Activated effector memory CD4-positive, alpha-beta T cell treated with anti-CD3 and anti-CD28 coated beads, Interleukin-2, amount 50 U/mL, for 16 hours (primary cell): ENCODE measurements at regions not wholly inside any gene's neighbourhood (a gene's known extent, or its start where the extent isn't known, plus 50 kb on each side); places are given as distances from the start of the nearest gene placed in this dataset.

ENCODE experiments used
- DNase-seq: peaks from one replicate; pipeline ENCODE4 v3.0.0-alpha.2; 2020

DNA sequence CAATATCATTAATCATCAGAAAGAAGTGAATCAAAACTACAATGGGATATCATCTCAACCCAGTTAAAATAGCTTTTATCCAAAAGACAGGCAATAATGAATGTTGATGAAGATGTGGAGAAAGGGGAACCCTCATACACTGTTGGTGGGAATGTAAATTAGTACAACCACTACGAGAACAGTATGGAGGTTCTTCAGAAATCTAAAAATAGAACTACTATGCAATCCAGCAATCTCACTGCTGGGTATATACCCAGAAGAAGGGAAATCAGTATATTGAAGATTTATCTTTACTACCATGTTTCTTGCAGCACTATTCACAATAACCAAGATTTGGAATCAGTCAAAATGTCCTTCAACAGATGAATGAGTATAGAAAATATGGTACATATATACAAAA, 189.8 kb downstream of the HHIPL2 start:
- DNase-seq, result no peak

DNA sequence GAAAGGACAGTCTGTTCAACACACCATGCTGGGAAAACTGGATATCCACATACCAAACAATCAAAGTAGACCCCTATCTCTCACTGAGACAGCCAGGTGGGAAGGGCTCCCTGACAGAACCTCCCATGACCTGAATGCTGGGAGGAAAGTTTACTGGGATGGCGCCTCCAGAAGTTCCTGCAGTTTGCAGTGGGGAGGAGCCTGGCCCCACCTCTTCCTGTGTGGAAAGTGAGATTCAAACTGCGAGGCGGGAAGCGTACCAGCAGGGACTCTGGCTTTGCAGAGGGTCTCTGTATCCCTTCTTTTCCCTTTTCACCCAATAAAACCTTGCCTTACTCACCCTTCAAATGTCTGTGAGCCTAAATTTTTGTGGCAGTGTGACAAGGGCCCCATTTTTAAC, 190.7 kb downstream of the HHIPL2 start:
- no peak for DNase-seq

DNA sequence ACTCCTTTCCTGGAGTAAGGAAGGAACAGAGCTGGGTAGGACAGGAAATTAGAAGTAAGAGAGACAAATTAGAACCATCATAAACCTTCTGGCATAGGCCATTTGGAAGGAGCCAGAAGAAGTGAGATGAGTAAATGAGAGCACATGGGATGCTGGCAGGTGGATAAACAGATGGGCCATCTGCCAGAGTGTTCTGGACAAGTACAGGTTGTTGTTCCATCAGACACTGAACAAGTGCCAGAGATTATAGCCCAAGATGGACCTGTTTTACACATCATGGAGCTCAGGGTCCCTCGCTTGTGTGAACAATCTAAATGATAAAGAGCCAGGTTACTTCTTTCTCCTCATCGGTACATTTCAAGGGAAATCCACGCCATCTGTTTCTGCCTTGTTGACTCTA, 200.3 kb downstream of the HHIPL2 start:
- DNase-seq, result no peak

DNA sequence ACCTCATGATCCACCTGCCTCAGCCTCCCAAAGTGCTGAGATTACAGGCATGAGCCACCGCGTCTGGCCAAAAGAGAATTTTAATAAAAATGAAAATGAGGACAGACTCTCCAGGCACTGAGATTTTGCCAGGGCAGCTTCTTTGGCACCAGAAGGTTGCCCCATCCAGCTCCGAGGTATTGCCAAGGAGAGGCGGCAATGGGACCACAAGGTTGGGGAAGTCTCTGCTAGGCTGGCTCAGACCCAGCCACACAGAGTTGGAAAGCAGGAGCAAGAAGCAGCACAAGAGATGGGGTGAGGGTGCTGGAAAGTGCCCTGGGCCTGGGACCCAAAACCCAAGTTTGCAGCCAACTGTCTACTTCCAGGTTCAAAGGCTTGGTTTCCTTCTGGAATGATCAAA, 200.9 kb downstream of the HHIPL2 start:
- DNase-seq, result no peak

DNA sequence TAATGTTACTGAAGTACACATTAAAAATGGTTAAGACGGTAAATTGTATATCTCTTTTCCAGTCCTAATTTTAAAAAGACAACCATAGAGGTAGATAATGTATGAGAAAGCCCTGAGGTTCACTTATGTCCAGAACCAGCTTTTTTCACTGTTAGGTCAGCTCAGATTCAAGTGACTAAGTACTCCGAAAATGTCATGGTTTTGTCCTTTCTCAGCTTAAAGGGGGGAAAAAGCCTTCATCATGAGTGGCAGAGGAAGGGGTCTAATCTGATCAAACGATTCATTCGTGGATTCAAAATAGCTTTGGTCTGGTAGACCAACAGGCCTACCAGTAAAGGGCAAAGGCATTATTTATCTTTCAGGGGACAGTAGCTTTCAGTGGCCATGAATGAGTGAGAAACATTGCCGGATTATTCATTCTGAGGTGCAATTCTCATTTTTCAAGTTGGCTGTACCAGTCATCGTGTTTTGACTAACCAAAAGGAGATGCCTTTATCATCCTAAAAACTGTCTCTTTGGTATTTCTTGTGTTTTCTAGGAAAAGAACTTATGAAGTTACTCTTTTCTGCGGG, 208.4 kb downstream of the HHIPL2 start:
- no peak for DNase-seq

DNA sequence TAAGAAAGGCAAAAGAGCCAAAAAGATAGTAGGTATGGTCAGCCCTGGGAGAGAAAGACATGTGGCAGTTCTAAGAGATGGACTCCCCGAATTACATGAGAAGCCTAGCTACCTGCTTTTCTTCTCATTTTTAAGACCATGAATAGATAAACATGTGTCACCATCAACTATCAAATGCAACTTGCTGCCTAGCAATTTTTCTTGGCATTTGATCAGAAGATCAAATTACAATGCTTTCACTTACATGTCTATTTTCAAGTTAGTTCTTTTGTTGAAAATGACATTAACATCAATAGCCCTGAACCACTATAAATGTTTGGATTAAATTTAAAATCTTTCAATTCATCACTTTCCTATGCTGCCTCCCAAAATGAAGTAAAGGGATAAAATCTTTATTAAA, 212.3 kb downstream of the HHIPL2 start:
- no peak for DNase-seq

DNA sequence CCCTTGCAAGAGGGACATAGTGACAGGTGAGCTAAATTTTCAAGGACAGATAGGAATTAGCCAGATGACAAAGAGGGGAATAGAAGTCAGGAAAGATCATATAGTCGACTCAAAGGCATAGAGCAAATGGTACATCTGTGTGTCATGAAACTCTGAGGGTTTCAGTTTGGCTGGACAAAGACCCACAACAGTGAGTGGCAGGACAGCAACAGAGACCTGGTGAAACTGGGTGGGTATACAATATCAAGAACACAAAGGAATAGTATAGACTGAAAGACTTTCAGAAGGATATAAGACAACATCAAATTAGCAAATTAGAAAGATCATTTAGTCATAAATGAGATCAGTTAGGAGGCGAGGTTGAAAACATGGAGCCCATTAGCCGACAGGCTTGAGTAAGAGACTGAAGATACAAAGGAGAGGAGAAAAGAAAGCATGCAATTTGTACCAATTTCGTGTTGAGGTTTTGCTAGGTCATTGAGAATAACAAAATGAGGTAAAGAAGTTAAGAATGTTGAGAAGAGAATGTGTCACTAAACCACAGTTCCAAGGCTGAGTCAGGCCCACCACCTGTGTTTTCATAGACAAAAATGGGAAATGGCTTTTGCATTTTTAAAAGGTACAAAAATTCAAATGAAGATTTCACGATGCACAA, 213.8 kb downstream of the HHIPL2 start:
- no peak for DNase-seq

DNA sequence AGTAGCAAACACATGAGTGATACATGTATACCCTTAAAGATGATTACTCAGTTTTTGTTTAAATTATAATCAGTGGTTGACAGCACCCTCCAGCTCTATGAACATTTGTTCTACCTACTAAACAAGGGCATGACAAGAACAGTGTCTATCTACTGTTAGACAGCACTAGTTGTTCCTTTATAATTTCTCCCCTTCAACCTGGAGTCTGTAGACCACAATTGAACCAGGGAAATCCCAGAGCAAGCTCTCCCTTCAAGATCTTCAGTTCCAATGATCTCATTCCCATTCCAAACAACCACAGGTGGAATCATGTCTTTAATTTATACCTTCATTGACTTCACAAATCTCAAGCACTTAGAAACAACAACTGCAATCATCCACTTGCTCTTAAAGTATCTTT, 216.1 kb downstream of the HHIPL2 start:
- DNase-seq, result no peak

DNA sequence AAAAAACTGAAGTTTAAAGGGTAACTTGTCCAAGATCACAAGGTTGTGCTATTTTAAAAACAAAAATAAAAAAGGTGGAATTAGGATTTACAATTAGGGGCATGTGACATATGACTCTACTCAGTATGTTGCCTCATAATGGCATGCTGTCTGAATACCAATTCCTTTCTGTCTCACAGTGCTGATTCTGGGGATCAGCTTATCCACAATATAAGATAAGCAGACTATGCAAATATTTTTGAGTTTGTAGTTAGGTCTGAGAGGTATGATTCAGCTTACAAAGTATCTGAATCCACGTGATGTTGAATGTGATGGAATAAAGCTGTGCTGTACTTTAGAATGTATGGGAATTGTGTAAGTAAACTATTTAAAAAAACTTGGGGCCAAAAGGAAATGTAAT, 216.6 kb downstream of the HHIPL2 start:
- no peak for DNase-seq

DNA sequence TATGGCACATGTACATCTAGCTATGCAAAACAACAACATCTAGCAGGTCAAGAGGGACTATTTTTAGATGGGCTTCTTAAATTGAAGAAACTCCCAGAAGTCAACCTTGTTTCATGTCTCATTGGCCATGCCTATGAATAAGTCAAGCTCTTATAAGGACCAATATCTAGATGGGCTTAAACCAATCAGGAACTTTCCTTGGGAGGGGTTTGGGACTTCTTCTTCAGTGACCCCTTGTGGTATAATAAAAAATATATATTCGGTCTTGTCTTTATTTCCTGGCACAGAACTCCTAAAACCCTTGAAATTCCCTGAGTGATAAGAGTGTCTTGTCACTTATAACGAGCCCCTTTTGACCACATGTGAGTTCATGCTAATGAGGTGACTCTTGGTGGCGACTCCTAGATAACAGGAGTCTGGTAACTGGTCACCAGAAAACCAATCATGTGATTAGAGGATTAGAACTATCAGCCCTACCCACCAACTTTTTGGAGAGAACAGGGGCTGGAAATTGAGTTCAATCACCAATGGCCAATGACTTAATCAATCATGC, 218.3 kb downstream of the HHIPL2 start:
- no peak for DNase-seq

DNA sequence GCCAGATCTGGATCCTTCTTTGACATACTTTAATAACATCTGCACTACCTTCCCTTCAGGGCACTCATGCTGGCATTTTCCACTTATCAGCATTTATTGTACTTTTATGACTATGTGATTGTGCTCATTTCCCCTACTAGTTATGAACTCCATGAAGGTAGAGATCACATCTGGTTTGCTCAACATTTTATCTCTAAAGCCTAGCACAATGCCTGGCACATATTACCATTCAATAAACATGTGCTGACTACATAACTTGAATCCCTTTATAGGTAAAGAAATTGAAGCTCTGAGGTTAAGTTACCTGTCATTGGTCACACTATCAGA, 221.2 kb downstream of the HHIPL2 start:
- no peak for DNase-seq

DNA sequence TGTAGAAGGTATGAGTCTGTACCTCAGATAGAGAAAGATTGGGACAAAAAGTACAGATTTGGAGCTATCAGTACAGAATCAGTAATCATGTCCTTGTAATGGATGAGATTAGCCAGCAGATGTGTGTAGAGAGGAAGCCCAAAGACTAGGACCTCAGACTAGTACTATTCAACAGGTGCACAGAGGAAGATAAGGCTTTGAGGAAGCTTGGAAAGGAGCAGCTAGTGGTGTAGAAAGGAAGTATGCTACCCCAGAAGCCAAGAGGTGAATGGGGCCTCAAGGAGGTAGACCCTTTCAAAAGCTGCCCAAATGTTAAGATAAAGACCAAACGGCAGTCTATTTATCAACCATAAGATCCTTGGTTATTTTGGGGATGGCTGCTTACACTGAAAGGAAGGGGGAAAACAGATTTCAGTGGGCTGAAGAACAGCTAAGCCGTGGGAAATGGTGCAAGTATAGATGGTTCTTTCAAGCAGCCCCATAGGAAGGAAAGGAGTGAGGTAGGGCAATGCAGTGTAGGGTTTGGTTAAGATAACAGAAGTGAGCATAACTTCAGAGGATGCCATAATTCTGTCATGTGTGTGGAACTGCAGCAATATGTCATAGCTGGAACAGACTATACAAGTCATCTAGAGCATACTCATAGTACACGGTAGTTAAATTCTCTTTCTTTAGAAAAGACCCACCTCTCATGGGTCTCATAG, 221.7 kb downstream of the HHIPL2 start:
- DNase-seq, result no peak

DNA sequence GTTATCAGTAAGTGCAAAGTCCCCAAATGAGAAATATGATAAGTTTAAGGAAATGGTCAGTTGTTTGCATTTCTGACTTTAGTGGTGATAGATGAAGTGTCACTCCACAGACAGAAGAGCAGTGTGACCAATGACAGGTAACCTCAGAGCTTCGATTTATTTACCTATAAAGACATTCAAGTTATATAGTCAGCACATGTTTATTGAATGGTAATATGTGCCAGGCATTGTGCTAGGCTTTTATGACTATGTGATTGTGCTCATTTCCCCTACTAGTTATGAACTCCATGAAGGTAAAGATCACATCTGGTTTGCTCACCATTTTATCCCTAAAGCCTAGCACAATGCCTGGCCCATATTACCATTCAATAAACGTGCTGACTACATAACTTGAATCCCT, 222.4 kb downstream of the HHIPL2 start:
- no peak for DNase-seq

DNA sequence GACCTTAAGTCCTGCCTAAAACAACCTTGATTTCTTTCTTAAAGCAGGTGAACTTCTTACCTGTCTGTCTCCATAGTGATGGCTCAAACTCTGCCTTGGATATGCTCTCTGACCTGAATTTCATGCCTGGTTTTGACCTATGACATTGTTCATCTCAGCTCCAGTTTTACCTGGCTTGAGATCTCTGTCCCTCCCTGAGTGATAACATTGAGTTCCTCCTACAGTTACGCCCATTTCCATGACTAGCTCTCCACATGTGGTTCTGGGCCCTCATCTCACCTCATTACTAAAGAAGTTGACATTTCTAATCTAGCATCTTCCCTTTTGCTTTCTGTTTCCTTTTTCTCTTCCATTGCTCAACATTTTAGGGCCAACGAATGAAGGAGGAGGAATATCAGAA, 233.1 kb downstream of the HHIPL2 start:
- DNase-seq, result no peak

DNA sequence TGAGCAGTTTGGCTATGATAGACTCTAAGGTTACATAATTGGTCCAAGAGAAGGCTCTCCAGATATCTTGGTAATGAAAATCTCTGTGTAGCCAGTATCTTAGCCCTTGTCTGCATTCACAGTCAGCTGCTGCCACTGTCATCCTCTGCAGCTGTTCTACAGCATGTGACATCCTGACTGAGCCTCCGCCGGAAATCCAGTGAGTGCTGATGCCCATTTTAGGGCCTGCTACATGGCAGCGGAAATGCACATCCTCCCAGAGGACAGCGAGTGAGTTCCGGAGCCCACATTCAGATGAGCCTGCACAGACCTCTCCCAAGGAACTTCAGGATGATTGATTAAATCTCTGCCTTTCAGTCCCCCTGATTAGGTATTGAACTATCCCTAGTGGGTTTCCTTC, 237.1 kb downstream of the HHIPL2 start:
- DNase-seq, result no peak

DNA sequence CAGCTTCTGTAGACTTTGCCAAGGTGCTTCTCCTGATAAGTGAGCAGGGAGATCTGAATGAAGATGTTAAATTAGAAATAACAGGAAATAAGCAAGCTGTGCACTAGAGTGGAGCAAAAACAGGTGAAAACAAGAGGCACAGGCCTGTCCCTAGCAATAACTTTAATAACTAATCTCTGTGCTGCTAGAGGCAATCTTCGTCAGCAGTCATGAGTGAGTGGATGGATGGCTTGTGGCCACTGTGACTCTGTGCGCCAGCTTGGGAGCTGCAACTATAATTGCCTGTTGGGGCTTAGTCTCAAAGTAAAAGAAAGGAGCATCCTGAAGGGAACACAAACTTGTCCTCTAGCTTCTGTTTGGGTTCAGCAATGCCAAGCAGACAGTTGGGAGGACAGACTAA, 240.3 kb downstream of the HHIPL2 start:
- DNase-seq, result no peak

DNA sequence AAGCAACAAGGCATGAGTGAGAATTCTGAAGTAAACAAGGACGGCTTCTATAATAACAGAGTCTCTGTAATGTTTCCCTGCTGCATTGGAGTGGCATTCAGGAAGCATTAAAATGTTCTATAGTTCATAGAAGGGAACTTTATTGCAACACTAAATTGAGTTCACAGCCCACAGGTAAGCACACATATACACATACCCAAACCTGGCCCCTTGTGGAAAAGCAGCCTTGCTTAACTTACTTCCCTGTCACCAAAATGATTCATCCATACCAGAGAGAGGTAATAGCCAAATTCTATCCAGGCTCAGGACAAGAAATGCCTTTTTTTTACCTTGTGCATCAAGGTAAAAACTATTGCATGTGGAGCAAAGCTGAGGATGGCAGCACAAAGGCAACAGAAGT, 241.4 kb downstream of the HHIPL2 start:
- no peak for DNase-seq

DNA sequence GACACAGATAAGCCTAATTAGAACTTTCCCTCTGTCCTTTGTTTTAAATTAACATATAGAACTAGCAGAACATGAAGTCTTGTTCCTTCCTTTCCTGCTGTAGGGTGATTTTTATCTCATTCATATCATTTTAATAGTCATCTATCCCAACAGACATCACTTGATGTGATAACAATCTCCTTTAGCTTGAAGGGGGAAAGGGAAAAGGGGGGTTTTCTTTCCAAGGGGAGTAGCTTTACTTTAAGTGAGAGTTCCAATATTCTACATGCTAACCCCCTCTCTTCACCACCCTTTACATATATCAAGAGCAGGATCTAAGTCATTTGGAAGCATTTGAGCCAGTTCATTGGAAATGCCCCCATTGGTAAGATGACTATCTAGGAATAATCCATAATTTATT, 241.9 kb downstream of the HHIPL2 start:
- no peak for DNase-seq

DNA sequence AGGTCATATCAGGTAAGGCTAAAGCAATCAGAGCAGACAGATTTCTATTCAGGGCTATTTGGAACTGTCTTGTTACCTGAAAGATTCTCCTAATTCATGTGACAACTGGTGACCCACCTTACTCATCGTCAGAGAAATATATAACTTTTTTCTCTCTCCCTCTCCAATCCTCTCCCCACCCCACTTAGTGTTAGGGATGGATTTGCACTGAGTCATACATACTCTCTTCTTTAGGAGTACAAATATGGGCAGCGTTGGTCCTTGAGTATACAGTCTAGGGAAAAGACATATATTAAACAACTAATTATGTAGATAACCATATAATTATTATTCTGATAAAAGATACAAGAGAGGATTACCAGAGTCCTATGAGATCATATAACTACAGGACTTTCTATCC, 246.3 kb downstream of the HHIPL2 start:
- DNase-seq, result no peak

DNA sequence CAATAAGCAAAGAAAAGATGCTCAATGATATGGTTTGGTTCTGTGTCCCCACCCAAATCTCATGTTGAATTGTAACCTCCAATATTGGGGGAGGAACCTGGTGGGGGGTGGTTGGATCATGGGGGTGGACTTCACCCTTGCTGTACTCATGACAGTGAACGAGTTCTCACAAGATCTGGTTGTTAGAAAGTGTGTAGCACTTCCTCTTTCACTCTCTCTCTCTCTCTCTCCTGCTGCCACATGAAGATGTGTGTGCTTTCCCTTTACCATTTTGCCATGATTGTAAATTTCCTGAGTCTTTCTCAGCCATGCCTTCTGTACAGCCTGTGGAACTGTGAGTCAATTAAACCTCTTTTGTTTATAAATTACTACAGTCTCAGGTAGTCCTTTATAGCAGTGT, 248.4 kb downstream of the HHIPL2 start:
- no peak for DNase-seq

DNA sequence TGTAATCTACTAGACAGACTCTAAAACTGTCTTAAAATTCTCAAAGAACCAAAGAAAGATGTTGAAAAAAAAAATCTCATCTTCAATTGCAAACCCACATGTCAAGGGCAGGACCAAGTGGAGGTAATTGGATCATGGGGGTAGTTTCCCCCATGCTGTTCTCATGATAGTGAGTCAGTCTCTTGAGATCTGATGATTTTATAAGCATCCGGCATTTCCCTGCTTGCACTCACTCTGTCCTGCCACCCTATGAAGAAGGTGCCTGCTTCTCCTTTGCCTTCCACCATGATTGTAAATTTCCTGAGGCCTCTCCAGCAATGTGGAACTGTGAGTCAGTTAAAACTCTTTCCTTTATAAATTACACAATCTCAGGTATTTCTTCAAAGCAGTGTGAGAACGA, 257.0 kb downstream of the HHIPL2 start:
- DNase-seq, result no peak

DNA sequence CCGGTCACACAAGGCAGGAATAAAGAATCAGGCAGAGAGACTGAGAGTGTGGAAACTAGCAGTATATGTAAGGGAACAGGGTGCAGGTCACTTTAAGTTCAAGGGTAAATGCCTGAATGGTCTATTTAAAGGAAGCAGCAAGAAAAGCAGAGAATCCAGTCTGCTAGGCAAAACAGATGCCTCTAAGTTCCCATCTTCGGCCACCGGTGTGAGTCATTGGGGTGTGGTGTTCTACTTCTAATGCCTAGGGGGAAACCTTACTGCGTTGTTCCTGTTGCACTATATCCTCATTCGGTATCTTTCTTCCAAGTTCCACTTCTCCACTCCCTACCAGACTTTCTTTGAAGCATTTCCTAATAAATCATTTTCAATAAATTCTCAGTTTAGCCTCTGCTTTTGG, 259.9 kb downstream of the HHIPL2 start:
- DNase-seq, result no peak

DNA sequence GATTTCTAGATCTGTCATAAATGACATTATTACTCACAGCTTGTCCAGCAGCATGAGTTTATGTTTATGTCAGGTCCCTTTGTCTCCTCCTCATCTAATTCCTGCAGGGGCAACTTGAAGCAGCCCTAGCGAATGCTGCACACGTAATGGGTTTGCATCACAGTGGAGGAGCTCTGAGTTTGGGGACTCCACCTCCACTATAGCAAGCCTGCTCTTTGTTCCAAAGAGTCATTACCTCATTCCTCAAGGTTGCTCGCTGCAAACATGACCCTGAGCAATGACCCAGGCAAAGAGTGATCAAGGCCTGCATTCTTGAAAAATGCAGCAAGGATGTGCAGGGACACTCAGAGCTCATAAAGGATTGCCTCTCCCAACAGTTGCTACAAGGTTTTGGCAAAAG, 261.9 kb downstream of the HHIPL2 start:
- DNase-seq, result no peak

DNA sequence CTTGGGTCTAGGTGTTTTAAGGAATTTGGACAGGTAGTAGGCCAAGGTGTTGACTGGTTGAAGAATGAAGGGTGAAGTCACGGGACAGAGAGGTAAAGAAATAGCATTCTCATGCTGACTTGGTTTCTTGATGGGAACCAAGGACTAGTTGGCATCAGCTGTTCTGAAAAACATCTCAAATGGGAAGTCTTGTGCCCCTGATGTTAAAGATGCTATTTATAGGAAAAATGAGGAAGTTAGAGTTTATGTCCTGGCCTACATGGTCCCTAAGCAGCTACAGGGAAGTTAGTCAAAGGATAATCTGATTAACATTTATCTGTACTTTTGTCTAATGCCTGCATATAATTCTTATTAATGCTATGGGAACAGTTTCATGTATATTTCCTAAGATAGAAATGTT, 262.4 kb downstream of the HHIPL2 start:
- DNase-seq, result no peak

DNA sequence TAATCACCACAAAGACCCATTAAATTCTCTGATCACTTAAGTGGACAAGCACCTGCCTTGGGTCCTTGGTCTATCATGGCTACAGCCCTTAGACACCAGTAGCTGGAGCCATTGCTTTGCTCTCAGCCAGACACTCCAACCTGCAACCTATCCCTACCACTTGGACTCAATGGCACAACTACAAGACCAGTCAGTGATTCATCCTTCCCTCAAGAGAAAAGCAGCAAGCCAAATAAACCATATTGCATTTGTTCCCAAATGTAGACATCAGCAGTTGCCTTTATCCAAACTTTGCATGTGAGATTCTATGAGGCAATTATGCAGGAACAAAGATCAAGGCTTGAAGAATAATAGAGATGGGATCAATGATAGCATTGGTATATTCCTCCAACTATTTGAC, 263.4 kb downstream of the HHIPL2 start:
- no peak for DNase-seq
